Prostate gland (tissue), 2 donors: ENCODE measurements at regions not wholly inside any gene's neighbourhood (a gene's known extent, or its start where the extent isn't known, plus 50 kb on each side); places are given as distances from the start of the nearest gene placed in this dataset.
"Not testable (repeated sequence)": the region's sequence is repeated elsewhere in the genome, so short reads cannot be mapped to it uniquely, and the experiment has no call there.

Experiments used
- DNase-seq: peaks from one replicate; pipeline ENCODE4 v3.0.0-alpha.2; 2019; ENCODE audit warnings: low spot score
- H3K27ac ChIP-seq, 2 donors: fragments of 200-600 bp; sonication (generic); 2 replicates each; pipeline ENCODE4 v1.5.1; 2017 to 2019
- H3K27me3 ChIP-seq: fragments of 200-600 bp; sonication (generic); replicated peaks from 2 replicates; pipeline ENCODE4 v1.5.1; 2019; ENCODE audit not compliant: insufficient read depth
- H3K36me3 ChIP-seq, 2 donors: fragments of 200-600 bp; sonication (generic); 1 replicate in 1 of 2; 2 replicates in 1 of 2; pipeline versions ENCODE4 v1.5.1 to v1.8.1; 2017 to 2019
- H3K4me1 ChIP-seq: fragments of 200-600 bp; sonication (generic); replicated peaks from 2 replicates; pipeline ENCODE4 v1.5.1; 2019
- H3K4me3 ChIP-seq, 2 donors: fragments of 200-600 bp; sonication (generic); 2 replicates each; pipeline ENCODE4 v1.5.1; 2017 to 2019
- H3K9me3 ChIP-seq: fragments of 200-600 bp; sonication (generic); 2 replicates; pipeline ENCODE4 v1.5.1; 2017
- CTCF ChIP-seq, 4 experiments: fragments of 200-600 bp in 2 of 4; fragments of 450-650 bp in 2 of 4; sonication (generic) in 2 of 4; IDR thresholded peaks; 1 replicate in 3 of 4; 2 replicates in 1 of 4; pipeline ENCODE4 v1.5.1; 2016 to 2019; ENCODE audit warnings: antibody characterized with exemption in 4 of 4, mild to moderate bottlenecking in 2 of 4, moderate library complexity in 2 of 4
- POLR2A ChIP-seq: fragments of 450-650 bp; IDR thresholded peaks from one replicate; pipeline ENCODE4 v1.6.1; 2016; ENCODE audit warnings: antibody characterized with exemption, mild to moderate bottlenecking
- POLR2AphosphoS5 ChIP-seq: sonication (generic); formaldehyde crosslinking; IDR thresholded peaks from one replicate; pipeline ENCODE4 v1.6.1; 2017; ENCODE audit warnings: antibody characterized with exemption
- WGBS: methylation state at CpG from one replicate; pipeline ENCODE4 v1.1.5; 2018; 5-methylcytosine and 5-hydroxymethylcytosine counted together
- intact Hi-C: fragments of 100-400 bp; cut with DNase I; formaldehyde crosslinking; loops from one replicate; pipeline ENCODE4 v1.14.2; 2022

GRCh38 chr5:17847286-17847685 is 213.0 kb downstream of the TAF11L14 start:
- H3K27me3 ChIP-seq: no peaks in the 10 kb centered on the region
- H3K27ac ChIP-seq: no peak overlapping the region
- H3K4me3 ChIP-seq: no peak overlapping the region
- no peak for TF ChIP-seq CTCF (IDR thresholded peaks at IDR 0.05)
- no peak for TF ChIP-seq POLR2A
- TF ChIP-seq POLR2AphosphoS5: no peak
- H3K9me3 ChIP-seq: no peaks in the 10 kb centered on the region
- WGBS: 76% methylated on average over 2 of the region's 2 CpGs
- no peaks in the 10 kb centered on the region for H3K4me1 ChIP-seq
- H3K36me3 ChIP-seq: no peaks in the 10 kb centered on the region
- DNase-seq: no peak
- intact Hi-C loops: no loop called here

GRCh38 chr5:17852111-17852510 is 217.9 kb downstream of the TAF11L14 start:
- TF ChIP-seq CTCF (IDR thresholded peaks at IDR 0.05) (no peak), POLR2A (no peak), POLR2AphosphoS5 (no peak)
- Histone ChIP-seq H3K36me3 (no peaks in the 10 kb centered on the region), H3K4me1 (no peaks in the 10 kb centered on the region), H3K4me3 (no peak overlapping the region), H3K27me3 (no peaks in the 10 kb centered on the region), H3K9me3 (no peaks in the 10 kb centered on the region), H3K27ac (no peak overlapping the region)
- intact Hi-C loops: no loop called here
- no peak for DNase-seq

GRCh38 chr5:17852740-17853139 is 218.5 kb downstream of the TAF11L14 start:
- no peaks in the 10 kb centered on the region for H3K27me3 ChIP-seq
- intact Hi-C loops: no loop called here
- TF ChIP-seq CTCF (IDR thresholded peaks at IDR 0.05) (no peak), POLR2AphosphoS5 (no peak), POLR2A (no peak)
- WGBS: 63% methylated on average over 3 of the region's 3 CpGs
- no peak for DNase-seq
- no peaks in the 10 kb centered on the region for H3K9me3 ChIP-seq
- H3K4me3 ChIP-seq: no peak overlapping the region
- no peaks in the 10 kb centered on the region for H3K36me3 ChIP-seq
- no peak overlapping the region for H3K27ac ChIP-seq
- no peaks in the 10 kb centered on the region for H3K4me1 ChIP-seq

- H3K36me3 ChIP-seq: no peaks in the 10 kb centered on the region
- no peaks in the 10 kb centered on the region for H3K4me1 ChIP-seq
- DNase-seq: no peak
- no peak overlapping the region for H3K4me3 ChIP-seq
- H3K9me3 ChIP-seq: no peaks in the 10 kb centered on the region
- no peak overlapping the region for H3K27ac ChIP-seq
- TF ChIP-seq POLR2A: no peak
- TF ChIP-seq CTCF (IDR thresholded peaks at IDR 0.05): no peak
- TF ChIP-seq POLR2AphosphoS5: no peak
- H3K27me3 ChIP-seq: no peaks in the 10 kb centered on the region
- intact Hi-C loops: no loop called here
These were observed 220.6 kb downstream of the TAF11L14 start for GRCh38 chr5:17854901-17855300.

- Histone ChIP-seq H3K27me3 (no peaks in the 10 kb centered on the region), H3K36me3 (no peaks in the 10 kb centered on the region), H3K4me3 (no peak overlapping the region), H3K4me1 (no peaks in the 10 kb centered on the region), H3K27ac (no peak overlapping the region), H3K9me3 (no peaks in the 10 kb centered on the region)
- intact Hi-C loops: no loop called here
- 83% methylated on average over 2 of the region's 2 CpGs for WGBS
- DNase-seq: no peak
- TF ChIP-seq POLR2A (no peak), POLR2AphosphoS5 (no peak), CTCF (IDR thresholded peaks at IDR 0.05) (no peak)
These were observed 226.5 kb downstream of the TAF11L14 start for GRCh38 chr5:17860660-17861315.

GRCh38 chr5:17864903-17865302 is 230.6 kb downstream of the TAF11L14 start:
- intact Hi-C loops, H3K9me3 ChIP-seq, H3K27ac ChIP-seq, H3K27me3 ChIP-seq, H3K36me3 ChIP-seq, H3K4me3 ChIP-seq, H3K4me1 ChIP-seq, DNase-seq: not testable (repeated sequence)
- 89% methylated on average over 2 of the region's 2 CpGs for WGBS

- H3K4me1 ChIP-seq, H3K9me3 ChIP-seq, DNase-seq, intact Hi-C loops, H3K27ac ChIP-seq, H3K27me3 ChIP-seq, H3K4me3 ChIP-seq, H3K36me3 ChIP-seq: not testable (repeated sequence)
- WGBS: 83% methylated on average over 1 of the region's 1 CpG
These were observed 231.7 kb downstream of the TAF11L14 start for GRCh38 chr5:17865966-17866365.
